Activated B cell treated with CpG ODN at 0.5 μM for 24 hours (primary cell): ENCODE measurements at regions not wholly inside any gene's neighbourhood (a gene's known extent, or its start where the extent isn't known, plus 50 kb on each side); places are given as distances from the start of the nearest gene placed in this dataset.

Experiments used
- ATAC-seq: fragments of 200-7000 bp; cut with Tn5 transposase; one replicate; pipeline ENCODE4 v1.10.0; 2021; ENCODE audit warnings: low read depth, mild to moderate bottlenecking, moderate library complexity
- CTCF ChIA-PET: fragments of 350-600 bp; sonication (Branson Sonifier 250); formaldehyde crosslinking; loops from one replicate; lab custom pipeline; 2021; ENCODE audit warnings: antibody characterized with exemption; lab: Charles Lee
- POLR2A ChIA-PET: fragments of 350-600 bp; sonication (Branson Sonifier 250); formaldehyde crosslinking; loops from one replicate; lab custom pipeline; 2021; ENCODE audit warnings: antibody characterized with exemption; lab: Charles Lee
- DNase-seq: peaks from one replicate; pipeline ENCODE4 v3.0.0; 2022
- H3K27ac Mint-ChIP-seq: one replicate; pipeline ENCODE4 v1.8.0; 2020; ENCODE audit warnings: mixed read lengths
- H3K27me3 Mint-ChIP-seq: one replicate; pipeline ENCODE4 v1.8.0; 2021; ENCODE audit warnings: mixed read lengths
- H3K36me3 Mint-ChIP-seq: one replicate; pipeline ENCODE4 v1.8.0; 2021; ENCODE audit warnings: low read depth, mixed read lengths
- H3K4me1 Mint-ChIP-seq: one replicate; pipeline ENCODE4 v1.8.0; 2021; ENCODE audit warnings: mixed read lengths
- H3K4me3 Mint-ChIP-seq: one replicate; pipeline ENCODE4 v1.8.0; 2020; ENCODE audit warnings: mild to moderate bottlenecking, mixed read lengths
- H3K9me3 Mint-ChIP-seq: one replicate; pipeline ENCODE4 v1.8.0; 2020; ENCODE audit warnings: mixed read lengths
- intact Hi-C: fragments of 100-400 bp; cut with micrococcal nuclease; formaldehyde crosslinking; loops from one replicate; pipeline ENCODE4 v1.15.1; 2024
- TF ChIP-seq, protein P1 (sequence below): fragments of 200-600 bp; IDR thresholded peaks from one replicate; pipeline ENCODE4 v1.8.0; 2022; ENCODE audit warnings: antibody characterized with exemption, mild to moderate bottlenecking

DNA sequence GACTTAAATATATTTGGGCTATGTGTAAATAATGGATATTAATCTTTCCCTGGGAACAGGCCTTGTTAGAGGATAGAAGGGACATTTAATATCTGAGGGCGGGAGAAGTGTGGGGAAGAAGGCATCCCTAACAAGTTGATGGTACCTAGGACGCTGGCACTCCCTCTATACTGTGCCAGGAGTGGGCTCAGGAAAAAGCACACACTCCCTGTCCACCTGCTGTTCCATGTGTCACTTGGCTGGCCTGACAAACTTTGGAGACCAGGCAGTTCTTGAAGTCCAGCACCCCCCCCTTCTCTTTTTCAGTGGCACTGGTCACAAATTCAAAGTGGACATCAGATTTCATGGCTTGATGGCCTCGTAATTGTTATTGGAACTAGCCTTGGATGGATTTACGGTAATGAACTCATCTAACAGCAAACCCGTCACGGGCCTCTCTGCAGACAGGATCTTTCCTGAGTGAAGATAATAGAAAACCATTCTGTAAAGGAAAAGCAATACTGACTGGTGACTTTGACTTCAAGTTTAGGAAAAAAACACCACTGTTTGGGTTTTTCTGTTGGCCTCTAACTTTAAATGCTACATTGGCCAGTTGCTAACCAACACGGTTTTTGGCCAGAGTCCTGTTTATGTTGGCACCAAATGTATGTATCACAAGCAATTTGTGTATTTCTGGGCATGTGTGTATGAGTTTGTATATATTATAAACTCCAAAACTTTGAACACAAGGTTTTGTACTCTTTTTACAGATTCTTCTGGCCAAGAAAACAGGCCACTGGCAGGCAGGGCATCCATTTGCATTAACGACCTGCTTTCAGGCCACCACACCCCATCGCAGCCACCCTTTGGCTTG is 552.6 kb downstream of the CCDC171 start:
- DNase-seq = no peak
- H3K9me3 Mint-ChIP-seq = no peaks in the 10 kb centered on the region
- no peaks in the 10 kb centered on the region for H3K4me1 Mint-ChIP-seq
- H3K27me3 Mint-ChIP-seq = no peaks in the 10 kb centered on the region
- no peak overlapping the region for H3K4me3 Mint-ChIP-seq
- no peak for ATAC-seq
- no peak overlapping the region for H3K27ac Mint-ChIP-seq
- intact Hi-C loops = no loop called here
- CTCF ChIA-PET = no interaction called here
- POLR2A ChIA-PET = no interaction called here
- TF ChIP-seq, protein P1, sequence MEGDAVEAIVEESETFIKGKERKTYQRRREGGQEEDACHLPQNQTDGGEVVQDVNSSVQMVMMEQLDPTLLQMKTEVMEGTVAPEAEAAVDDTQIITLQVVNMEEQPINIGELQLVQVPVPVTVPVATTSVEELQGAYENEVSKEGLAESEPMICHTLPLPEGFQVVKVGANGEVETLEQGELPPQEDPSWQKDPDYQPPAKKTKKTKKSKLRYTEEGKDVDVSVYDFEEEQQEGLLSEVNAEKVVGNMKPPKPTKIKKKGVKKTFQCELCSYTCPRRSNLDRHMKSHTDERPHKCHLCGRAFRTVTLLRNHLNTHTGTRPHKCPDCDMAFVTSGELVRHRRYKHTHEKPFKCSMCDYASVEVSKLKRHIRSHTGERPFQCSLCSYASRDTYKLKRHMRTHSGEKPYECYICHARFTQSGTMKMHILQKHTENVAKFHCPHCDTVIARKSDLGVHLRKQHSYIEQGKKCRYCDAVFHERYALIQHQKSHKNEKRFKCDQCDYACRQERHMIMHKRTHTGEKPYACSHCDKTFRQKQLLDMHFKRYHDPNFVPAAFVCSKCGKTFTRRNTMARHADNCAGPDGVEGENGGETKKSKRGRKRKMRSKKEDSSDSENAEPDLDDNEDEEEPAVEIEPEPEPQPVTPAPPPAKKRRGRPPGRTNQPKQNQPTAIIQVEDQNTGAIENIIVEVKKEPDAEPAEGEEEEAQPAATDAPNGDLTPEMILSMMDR = no peak
- H3K36me3 Mint-ChIP-seq = no peaks in the 10 kb centered on the region

DNA sequence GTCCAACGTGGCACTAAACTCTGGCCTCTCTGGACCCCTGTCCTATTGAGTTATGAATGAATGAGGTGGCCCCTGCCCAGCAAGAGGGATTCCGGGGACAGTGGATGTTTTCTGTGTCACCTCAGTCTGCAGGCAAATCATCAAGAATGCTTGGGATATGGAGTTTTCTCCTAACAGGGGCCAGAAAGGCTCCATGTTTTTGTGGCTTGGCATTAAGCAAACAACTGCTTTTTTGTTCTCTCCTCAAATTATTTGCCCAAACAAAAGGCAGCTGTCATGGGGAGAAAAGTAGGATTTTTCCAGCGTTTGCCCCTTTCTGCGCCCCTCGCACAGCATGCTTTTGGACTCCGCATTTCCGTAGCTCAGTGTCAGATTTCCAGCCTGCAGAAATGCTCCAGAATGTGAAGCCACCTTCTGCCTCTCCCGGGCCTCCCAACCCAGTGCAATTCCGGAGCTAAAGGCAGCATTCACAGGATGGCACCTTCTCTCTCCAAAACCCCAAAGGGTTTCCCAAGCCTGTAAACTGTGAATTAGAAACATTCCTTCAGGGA is 553.3 kb downstream of the CCDC171 start:
- Mint-ChIP-seq H3K9me3 (no peaks in the 10 kb centered on the region), H3K27ac (no peak overlapping the region), H3K4me1 (no peaks in the 10 kb centered on the region), H3K27me3 (no peaks in the 10 kb centered on the region), H3K36me3 (no peaks in the 10 kb centered on the region), H3K4me3 (no peak overlapping the region)
- TF ChIP-seq, protein P1 = no peak
- ChIA-PET CTCF (no interaction called here), POLR2A (no interaction called here)
- intact Hi-C loops = no loop called here
- ATAC-seq (no peak), DNase-seq (no peak)

- no peak for DNase-seq
- TF ChIP-seq, protein P1 = no peak
- no peak overlapping the region for H3K27ac Mint-ChIP-seq
- POLR2A ChIA-PET = no interaction called here
- no peaks in the 10 kb centered on the region for H3K27me3 Mint-ChIP-seq
- intact Hi-C loops = no loop called here
- H3K36me3 Mint-ChIP-seq = no peaks in the 10 kb centered on the region
- no peak for ATAC-seq
- no peaks in the 10 kb centered on the region for H3K4me1 Mint-ChIP-seq
- H3K4me3 Mint-ChIP-seq = no peak overlapping the region
- CTCF ChIA-PET = no interaction called here
- H3K9me3 Mint-ChIP-seq = no peaks in the 10 kb centered on the region
These were observed 559.3 kb downstream of the CCDC171 start for GRCh38 chr9:16112116-16112515.

- no peak for DNase-seq
- Mint-ChIP-seq H3K4me3 (no peak overlapping the region), H3K4me1 (no peaks in the 10 kb centered on the region), H3K9me3 (no peaks in the 10 kb centered on the region), H3K36me3 (no peaks in the 10 kb centered on the region), H3K27me3 (no peaks in the 10 kb centered on the region), H3K27ac (no peak overlapping the region)
- no peak for ATAC-seq
- TF ChIP-seq, protein P1 = no peak
- ChIA-PET POLR2A (no interaction called here), CTCF (no interaction called here)
- intact Hi-C loops = no loop called here
These were observed 563.2 kb downstream of the CCDC171 start for GRCh38 chr9:16115994-16116393.

- ATAC-seq (no peak), DNase-seq (no peak)
- ChIA-PET CTCF (no interaction called here), POLR2A (no interaction called here)
- Mint-ChIP-seq H3K9me3 (no peaks in the 10 kb centered on the region), H3K36me3 (no peaks in the 10 kb centered on the region), H3K27ac (no peak overlapping the region), H3K27me3 (no peaks in the 10 kb centered on the region), H3K4me3 (no peak overlapping the region), H3K4me1 (no peaks in the 10 kb centered on the region)
- intact Hi-C loops = no loop called here
- TF ChIP-seq, protein P1 = no peak
These were observed 565.2 kb downstream of the CCDC171 start for GRCh38 chr9:16118043-16118442.
